Astrocyte of the cerebellum (primary cell): ENCODE measurements at regions not wholly inside any gene's neighbourhood (a gene's known extent, or its start where the extent isn't known, plus 50 kb on each side); places are given as distances from the start of the nearest gene placed in this dataset.

ENCODE experiments used
- DNase-seq: peaks from one replicate; pipeline ENCODE4 v3.0.0-alpha.2; 2011; ENCODE audit warnings: low read depth
- H3K4me3 ChIP-seq: 2 replicates; pipeline ENCODE4 v1.5.1; 2011; ENCODE audit warnings: mild to moderate bottlenecking, low read depth, low read length, moderate library complexity
- CTCF ChIP-seq: IDR thresholded peaks from 2 replicates; pipeline ENCODE4 v1.5.1; 2012; ENCODE audit warnings: low read length, low read depth, moderate library complexity, mild to moderate bottlenecking; ENCODE audit errors: missing control alignments
- in situ Hi-C: cut with HindIII; loops from 2 replicates; pipeline ENCODE4 v1.10.0; 2017; ENCODE audit warnings: low sequenced_read_pairs

DNA sequence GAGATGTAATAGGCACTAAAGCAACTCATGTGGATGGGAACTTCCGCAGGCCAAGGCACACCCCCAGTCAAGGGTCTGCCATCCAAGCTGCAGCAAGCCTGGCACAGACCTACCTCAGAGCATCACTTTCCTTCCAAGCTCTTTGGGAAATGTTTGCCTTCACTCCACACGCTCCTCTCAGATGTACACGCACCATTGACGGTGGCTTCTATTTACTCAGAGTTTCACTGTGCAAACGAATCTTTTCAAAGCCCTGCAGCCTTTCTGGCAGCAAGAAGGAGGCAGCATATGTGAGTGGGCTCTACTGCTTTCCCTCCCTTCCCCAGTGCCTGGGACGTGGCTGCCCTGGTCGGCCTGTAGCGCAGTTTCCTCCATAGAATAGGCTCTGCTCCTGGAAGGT, 60.9 kb upstream of the USP47 start:
- in situ Hi-C loops: loop anchor here (25.0 kb wide), 1 partner anchor 994 kb away; no protein-coding TSS in a partner anchor
- no peak for TF ChIP-seq CTCF
- H3K4me3 ChIP-seq: no peak overlapping the region
- no peak for DNase-seq

- no peak for TF ChIP-seq CTCF
- in situ Hi-C loops: loop anchor here (25.0 kb wide), 1 partner anchor 993 kb away; no protein-coding TSS in a partner anchor
- H3K4me3 ChIP-seq: no peak overlapping the region
- DNase-seq: no peak
Measured at GRCh38 chr11:11779975-11780374, 61.8 kb upstream of the USP47 start.

- no peak for DNase-seq
- TF ChIP-seq CTCF: no peak
- in situ Hi-C loops: loop anchor here (25.0 kb wide), 1 partner anchor 991 kb away; no protein-coding TSS in a partner anchor
- H3K4me3 ChIP-seq: no peak overlapping the region
Measured at GRCh38 chr11:11777897-11778296, 63.9 kb upstream of the USP47 start.

DNA sequence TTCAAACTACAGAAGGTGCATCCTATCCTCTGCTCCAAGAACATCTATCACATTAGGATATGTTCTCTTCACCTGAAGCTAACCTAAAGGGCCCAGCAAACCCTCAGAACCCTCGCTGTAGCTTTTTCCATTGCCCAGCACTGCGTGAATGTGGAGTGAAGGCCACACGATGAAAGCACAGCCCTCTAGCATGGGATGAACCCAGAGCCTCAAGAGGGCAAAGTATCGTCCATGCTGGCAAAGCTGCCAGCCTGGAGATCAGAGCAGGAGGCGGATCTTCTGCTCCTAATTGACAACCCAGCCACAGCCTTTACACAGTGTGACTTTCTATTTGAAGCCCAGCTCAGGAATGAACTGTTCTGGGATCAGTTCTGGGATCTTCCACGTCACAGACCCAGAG, 65.1 kb upstream of the USP47 start:
- DNase-seq: no peak
- no peak overlapping the region for H3K4me3 ChIP-seq
- no peak for TF ChIP-seq CTCF
- in situ Hi-C loops: loop anchor here (25.0 kb wide), 1 partner anchor 989 kb away; no protein-coding TSS in a partner anchor

DNA sequence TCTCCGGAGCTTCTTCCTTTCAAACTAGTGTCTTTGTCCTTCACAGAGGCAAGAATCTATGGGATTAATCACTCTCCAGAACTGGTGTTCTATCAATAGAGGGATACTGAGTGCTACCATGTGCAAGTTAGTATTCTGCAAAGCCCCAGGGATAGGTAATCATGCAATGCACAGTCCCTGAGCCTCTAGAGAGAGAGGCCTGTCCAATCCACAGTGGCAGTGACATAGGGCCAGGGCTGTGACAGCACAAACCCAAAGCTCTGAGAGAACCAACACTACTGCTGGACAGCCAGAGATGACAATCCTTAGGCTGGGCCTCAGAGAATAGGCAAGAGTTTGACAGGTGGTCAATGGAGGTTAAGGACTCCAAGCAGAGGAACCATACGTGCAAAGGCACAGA, 66.8 kb upstream of the USP47 start:
- no peak overlapping the region for H3K4me3 ChIP-seq
- in situ Hi-C loops: loop anchor here (25.0 kb wide), 1 partner anchor 988 kb away; no protein-coding TSS in a partner anchor
- TF ChIP-seq CTCF: no peak
- DNase-seq: no peak

DNA sequence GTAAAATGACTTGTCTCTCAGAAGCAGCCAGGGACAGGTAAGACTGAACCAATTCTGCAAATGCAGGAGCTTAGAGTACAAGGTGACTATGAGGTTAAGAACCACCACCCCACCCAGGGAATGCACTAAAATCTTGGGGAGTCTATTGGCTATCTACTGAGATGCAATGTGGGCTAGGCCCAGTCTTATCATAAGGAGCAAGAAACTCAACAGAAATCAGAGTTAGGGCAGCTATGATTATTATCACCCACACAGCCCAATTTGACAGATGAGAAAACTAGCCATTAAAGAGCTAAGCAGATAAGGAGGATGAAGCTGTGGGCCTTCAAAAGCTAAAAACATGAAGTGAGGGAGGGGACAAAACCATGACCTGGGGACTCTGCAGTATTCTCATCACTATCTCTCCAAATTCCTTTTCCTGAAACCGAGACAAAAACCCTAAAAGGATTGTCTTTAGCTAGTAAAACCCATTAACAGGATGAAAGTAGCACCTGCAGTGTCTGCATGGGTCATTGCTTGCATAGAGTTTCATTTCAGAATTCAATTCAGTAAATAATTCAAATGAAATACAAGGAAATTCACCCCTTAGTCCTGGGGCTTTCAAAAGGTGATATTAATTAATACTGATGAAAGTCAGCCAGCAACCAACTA, 68.8 kb upstream of the USP47 start:
- no peak overlapping the region for H3K4me3 ChIP-seq
- in situ Hi-C loops: no loop called here
- TF ChIP-seq CTCF: no peak
- DNase-seq: no peak
